ENCODE measurements at regions not wholly inside any gene's neighbourhood (a gene's known extent, or its start where the extent isn't known, plus 50 kb on each side); places are given as distances from the start of the nearest gene placed in this dataset.

DNA sequence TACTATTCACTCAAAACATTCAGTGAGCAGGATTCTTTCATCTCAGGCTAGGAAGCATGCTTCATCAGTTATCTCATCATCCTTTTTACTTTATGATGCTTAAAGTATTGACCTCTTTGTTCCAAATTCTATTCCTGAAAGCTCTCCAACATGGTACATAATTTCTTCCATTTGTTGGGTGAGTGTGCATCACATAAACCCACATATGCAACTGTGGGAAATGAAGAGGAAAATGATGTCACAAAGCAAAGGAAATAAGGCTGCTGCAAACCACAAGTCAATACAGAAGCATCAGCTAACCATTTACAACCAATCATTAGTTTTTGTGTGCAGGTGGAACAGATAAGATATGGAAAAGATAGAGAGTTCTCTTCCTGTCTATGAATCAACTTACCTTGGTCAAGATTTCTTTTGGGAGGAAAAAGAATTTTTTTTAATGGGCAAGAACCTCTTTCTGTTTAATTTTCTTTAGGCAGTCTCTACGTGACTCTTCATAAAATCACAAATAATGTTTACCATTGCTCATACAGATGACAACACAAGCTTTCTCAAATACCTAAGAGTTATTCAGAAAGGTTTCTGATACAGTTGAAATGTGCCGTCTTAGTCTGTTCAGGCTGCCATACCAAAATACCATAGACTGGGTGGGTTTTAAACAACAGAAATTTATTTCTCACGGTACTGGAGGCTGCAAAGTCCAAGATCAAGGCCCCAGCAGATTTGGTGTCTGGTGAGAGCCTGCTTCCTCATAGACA, 259.9 kb downstream of the ADGRG6 start:
- no peak for DNase-seq (ENCODE audit: low spot score)

DNA sequence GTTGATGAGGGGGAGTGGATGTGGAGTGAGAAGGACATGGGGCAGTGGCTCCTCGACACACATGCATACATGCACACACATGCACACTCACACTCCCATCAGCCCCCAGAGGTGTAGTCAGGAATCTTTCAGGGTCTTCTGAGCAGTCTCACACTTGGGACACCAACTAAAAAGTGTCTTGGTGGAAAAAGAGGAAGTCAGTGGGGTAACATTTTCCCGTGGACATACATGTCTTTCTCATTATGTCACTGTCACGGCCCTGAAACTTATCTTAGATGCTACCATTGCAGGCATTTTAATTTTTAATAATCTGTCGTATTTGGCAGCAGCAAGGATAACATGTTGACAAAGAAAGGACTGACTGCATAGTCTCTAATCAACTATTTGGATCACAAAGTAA, 261.1 kb downstream of the ADGRG6 start:
- DNase-seq (ENCODE audit: low spot score), result no peak

DNA sequence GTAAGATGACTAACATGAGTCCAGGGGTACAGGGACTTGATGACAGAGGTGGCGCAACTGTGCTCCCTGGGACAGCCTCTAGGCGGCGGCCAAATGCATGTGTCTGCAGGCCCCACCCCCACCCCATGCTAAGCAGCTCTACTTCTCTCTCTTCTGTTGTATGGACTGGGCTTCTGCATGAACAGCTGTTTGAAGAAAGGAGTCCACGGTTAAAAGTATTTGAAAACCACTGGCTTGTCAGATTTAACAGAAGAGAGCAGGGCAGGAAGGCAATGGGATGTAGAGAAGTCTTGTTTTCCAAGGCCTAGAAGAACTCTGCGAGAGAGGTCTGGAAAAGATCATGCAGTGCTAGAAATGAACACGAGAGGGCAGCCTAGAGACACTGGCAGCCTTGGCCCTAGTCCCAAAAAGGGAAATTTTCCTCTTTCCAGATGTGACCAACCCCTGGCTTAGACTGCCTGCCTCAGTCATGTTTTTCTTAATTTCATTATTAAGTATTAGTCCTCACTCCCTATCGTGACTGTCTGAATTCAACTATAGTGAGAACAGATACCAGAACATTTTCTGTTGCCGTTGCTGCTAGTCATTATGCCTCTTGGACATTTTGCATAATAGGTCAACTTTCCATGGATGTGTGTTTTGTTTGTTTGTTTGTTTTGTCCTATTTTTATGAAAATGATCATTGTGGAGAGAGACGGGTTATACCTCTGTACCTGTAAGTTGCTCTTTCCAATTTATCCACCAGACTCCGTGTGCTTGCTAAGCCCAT, 265.0 kb downstream of the ADGRG6 start:
- peak; percentile 66 for DNase-seq (ENCODE audit: low spot score)

DNA sequence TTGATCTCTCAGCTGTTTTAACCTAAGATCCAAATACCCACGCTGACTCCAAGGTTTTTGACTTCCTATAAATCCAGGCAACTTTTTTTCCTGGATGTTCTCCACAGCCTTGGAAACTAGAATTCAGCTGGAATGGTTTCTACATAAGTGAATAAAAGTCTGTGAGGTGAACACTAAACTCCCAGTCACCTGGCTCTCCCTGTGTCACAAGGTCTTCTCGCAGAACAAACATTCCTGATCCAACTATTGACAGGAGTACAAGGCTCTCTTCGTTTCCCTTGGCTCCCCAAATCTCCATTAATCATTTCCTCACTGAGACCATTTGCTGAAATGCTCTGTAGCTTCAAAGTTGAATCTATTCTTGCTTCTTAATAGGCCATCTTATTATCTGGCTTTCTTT, 265.7 kb downstream of the ADGRG6 start:
- DNase-seq (ENCODE audit: low spot score), result no peak

DNA sequence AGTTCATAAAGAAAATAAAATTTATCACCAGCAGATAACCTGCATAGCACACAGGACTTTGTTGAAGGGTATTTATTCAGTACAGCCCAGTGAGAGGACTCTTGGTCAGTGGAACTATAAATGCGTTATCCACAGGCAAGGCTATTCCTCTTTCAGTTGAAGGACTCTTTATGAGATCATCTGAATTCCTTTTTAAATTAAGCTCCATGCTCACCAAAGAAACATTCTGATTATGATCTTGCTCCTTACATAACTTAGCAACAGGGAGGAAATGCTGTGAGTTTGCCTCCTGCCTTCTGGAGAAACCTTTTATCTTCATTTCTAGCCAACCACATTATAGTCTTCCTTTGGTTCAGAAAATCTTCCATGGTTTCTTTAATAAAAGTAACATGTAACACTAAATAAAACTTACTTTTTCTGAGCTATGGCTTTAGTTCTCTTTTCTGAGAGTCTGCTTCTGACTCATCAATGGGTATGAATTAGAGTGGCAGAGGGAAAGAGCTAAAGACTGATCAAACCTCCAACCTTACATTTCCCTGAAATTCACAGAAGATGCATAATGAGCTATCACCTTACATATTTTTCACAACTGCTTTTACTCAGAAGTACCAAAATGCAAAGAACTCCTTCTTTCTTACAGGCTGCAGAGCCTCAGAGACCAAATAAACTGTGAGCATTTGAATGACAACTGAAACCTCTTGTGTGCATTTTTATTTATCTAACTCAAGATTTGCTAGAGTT, 267.2 kb downstream of the ADGRG6 start:
- peak; percentile 59 for DNase-seq (ENCODE audit: low spot score)

DNA sequence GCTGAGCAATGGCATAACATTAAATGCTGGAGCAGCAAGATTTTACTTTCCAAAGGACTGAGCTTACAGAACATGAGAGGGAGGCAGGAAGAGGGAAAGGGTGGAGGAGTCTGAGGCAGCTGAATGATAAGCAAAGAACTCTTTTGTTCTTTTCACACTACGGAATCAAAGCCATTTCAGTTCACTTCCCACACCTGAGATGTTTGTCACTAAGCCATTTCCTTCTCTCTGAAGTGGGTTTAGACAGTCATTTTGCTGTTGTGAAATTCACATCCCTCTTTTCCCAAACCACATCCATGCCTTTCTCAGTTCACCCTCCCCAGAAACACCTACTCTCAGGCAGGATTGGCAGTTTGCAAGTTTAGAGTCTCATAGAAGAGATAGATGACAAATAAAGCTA, 267.9 kb downstream of the ADGRG6 start:
- DNase-seq (ENCODE audit: low spot score), result peak; percentile 40

DNA sequence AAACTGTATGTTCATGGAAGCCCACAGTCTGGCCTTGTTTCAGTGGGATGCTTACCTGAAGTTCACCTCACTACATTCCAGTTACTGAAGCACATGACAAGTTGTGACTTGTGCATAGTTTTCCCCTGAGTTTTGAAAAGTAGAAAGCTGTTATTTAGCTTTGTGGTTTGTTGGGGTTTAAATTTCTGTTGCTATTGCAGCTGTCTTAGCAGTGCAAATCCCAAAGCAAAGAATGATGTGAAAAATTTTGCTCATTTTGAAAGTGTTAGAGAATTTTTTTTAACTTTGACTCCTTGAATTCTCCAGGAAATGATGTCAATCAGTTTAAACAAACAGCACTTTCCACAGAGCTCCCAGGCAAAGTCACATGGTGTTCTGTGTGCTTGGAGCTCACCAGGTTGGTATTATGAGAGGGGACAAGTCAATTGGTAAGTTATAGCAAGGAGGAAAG, 268.4 kb downstream of the ADGRG6 start:
- peak; percentile 27 for DNase-seq (ENCODE audit: low spot score)

DNA sequence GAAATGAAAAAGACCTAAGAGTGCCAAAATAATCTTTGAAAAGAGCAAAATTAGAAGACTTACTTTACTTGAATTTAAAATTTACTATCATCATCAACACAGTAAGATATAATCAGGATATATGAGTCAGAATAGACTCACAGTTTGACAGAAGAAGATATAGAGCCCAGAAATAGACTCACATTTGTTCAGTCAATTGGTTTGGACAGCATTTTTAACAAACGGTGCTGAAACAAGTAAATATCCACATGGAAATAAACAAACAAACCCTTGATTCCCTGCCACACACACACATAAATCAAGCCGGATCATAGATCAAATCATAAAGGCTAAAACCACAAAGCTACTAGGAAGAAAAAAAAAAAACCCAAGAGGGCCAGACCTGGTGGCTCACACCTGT, 291.1 kb downstream of the ADGRG6 start:
- no peak for DNase-seq (ENCODE audit: low spot score)

DNA sequence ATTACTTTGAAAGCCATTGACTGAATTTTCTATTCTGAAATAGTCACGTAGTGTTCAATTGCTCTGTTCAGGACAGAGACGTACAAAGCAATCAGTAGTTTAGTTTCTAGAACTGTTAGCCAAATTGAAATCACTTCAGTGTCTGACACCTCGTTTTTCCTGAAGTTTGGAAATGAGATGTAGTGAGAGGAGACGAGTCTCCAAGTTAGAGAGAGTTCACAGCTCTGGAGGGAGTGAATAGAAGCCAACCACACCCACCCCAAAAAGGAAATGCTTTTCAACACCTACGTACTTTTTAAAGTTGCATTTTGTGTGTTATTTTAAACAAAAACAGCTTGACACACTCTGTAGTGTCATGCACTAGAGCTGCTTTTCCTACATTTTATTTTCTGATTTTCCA, 296.0 kb downstream of the ADGRG6 start:
- no peak for DNase-seq (ENCODE audit: low spot score)

DNA sequence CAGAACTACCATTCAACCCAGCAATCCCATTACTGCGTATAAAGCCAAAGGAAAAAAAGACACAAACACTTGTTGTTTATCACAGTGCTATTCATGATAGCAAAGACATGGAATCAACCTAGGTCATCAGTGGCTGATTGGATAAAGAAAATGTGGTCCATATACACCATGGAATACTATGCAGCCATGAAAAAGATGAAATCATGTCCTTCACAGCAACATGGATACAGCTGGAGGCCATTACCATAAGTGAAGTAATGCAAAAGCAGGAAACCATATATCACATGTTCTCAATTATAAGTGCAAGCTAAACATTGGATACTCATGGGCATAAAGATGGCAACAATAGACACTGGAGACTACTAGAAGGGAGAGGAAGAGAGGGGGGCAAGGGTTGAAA, 299.6 kb downstream of the ADGRG6 start:
- no peak for DNase-seq (ENCODE audit: low spot score)

DNA sequence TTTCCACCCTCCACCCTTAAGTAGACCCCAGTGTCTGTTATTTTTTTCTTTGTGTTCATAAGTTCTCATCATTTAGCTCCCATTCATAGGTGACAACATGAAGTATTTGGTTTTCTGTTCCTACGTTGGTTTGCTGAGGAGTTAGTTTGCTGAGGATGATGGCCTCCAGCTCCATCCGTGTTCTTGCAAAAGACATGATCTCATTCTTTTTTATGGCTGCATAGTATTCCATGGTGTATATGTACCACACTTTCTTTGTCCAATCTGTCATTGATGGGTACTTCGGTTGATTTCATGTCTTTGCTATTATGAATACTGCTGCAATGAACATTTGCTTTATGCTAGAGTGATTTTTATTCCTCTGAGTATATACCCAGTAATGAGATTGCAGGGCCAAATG, 301.2 kb downstream of the ADGRG6 start:
- DNase-seq (ENCODE audit: low spot score), result no peak

DNA sequence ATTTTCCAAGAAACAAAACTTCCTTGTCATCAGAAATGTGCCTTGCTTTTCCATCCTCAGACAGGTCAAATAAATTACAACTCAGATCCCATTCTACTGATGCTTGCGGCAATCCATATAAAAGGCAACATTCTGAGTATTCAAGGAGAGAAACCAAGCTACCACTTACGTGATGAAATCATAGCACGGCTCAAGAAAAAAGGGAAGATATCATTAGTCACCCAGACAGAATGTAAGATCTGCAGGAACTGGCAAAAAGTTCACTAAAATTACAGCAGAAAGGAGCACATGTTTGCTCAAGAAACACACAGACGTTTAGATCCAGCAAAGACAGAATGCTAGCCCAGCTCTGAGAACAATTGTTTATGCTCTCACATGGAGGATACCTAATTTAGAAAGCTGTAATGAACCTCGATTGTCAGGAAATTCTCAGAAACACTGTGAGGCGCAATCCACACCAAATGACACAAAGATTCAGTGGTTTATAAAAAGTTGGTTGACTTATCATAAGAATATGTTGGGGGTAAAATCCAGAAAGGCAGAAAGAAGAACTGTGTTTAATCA, 304.2 kb downstream of the ADGRG6 start:
- DNase-seq (ENCODE audit: low spot score), result no peak

DNA sequence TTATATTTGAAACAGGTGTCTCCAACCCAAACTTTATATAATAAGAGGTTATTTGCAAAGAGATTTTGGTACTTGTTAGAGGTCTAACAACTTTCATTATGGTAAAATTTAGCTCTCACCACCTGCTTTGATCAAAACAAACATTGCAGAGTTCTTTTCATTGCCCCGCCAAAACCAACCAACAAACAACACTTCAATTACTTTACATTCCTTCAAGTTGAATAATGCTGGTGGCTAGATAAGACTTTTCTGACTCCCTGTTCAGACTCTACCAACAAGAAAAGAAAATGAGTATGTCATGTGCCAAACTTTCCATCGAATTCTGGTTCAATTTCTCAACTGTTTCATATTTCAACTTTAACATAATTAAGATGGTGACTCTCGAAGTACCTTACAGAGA, 311.1 kb downstream of the ADGRG6 start:
- no peak for DNase-seq (ENCODE audit: low spot score)

DNA sequence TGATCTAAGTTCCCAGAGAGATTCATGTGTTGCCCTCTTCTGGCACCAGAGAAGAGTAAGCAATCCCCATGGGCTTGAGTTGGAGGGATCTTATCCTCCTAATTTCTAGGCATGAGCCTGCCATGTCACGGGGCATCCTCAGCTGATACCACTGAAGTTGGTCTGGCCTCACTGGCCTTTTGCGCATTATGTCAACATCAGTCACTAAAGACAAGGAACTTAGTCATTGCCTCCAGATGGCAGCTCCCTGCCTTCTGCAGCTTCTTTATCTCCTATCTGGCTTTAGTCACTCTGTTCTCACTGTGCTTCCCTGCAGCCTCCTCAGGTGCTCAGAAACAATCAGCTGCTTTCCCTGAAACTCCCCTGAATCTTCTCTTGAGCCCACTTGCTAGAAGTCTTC, 312.2 kb downstream of the ADGRG6 start:
- DNase-seq (ENCODE audit: low spot score), result no peak

DNA sequence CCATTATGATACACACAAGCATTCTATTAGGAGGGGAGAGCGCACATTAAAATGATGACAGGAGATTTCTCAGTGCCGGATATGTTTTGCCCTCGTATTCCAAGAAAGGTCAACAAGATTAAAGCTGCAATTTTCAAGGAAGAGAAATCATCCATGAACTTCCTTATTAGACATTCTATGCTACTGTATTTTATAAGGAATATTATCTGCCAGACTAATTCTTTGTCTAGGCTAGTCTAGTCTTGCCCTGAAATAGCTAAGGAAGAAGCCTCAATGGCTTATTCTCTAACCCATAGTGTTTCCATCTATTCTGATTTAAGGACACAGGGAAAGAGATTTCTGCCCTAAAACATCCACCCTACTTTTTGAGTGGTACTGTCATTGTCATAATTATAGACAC, 315.4 kb downstream of the ADGRG6 start:
- no peak for DNase-seq (ENCODE audit: low spot score)

DNA sequence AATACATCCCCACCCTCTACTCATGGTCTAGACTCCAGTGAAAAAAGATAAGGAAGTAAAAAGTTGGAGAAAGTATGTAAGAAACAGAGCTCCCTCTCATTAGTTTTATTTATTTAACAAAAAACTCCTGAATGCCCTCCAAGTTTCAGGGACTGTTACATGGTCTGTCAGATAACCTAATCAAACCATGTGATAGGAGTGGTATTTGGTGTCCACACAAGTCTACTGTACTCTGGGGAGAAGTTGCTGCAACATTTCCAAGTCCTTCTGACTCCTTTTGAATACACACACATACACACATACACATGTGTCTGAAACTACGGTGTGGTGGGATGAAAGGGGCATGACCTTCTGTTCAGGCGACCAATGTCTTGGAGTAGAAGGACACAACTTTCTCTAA, 320.0 kb downstream of the ADGRG6 start:
- DNase-seq (ENCODE audit: low spot score), result no peak

DNA sequence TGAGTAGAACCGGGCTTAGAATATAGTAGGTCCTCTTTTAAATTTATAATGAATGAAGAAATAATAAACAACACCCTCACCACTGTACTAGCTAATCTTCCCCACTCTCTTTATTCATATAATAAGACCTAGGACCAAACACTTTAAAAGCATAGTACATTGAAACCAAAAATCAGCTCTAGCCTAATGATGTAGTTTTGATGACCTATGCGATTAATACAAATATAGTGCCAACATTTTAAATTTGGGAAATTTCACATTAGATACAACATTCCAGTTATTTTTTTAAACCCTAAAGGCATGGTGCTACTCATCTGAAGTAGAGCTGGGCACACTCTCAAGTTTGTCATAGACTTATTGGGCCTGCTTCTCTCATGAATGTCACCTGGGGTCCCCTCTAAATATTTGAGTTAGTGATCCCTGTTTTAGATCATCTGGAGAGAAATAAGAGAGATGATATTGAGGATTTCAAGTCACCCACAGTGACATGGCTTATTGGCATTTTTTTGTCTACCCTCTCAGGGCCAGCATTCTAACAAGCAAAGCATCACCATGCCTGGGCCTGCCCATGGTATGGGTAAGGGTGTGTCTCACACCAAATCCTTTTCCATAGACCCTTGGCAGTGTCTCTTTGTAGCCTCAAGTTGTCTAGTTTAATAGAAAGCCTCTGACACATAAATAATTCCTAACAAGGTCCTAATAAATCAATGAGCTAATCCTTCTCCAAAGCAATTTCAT, 319.8 kb downstream of the HIVEP2 start:
- no peak for DNase-seq (ENCODE audit: low spot score)

DNA sequence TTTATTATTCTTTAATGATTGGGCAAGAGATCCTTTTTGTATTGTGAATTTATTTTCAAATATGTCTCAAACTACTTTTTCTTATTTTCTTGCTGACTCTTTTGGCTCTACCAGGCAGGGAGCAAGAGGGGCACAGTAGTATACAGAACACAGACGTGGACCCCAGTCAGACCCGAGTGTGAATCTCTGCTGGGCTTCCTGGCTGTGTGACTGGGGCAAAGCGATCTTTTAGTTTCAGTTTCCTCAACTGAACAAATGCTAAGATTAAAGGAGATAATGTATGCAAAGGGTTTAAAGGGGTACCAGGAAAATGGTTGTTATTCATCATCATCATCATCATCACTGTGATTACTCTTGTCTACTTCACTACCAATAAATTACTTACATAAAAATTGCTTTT, 317.5 kb downstream of the HIVEP2 start:
- no peak for DNase-seq (ENCODE audit: low spot score)

DNA sequence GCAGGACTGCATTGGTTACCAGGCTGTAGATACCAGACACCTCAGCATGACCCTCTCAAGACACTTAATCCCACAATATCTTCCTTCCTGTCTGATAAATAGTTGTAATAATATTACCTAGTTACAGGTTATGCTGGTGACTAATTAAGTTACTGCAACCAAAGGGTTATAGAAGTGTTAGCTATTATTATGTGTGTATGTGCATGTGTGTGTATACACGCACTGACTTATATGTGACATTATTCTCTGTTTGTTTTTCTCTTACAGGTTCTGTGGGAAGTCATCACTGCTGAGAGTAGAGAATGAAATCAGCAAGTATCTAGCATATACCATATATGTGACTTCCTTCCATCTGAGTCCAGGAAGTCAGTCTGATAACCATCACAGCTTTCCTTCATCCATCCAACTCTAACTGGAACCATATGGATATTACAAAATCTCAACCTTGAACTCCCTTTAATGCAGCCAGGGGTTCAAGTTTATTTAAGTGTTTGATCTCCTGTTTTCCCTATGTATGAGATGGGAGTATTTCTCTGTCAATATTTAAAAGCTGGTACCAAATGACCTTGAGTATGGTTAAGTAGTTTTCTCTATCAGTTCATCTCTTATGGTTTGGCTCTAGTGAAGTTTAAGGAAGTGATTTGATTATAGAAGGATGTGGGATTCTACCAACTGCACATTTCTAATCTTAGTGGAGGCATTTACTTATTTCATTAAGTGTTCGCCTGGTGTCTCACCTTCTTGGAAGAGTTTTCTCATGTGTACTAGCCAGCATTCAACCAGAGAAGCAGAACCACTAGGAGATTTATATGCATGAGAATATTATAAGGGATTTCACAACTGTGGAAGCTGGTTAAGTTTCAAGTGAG, 313.2 kb downstream of the HIVEP2 start:
- DNase-seq (ENCODE audit: low spot score), result no peak

DNA sequence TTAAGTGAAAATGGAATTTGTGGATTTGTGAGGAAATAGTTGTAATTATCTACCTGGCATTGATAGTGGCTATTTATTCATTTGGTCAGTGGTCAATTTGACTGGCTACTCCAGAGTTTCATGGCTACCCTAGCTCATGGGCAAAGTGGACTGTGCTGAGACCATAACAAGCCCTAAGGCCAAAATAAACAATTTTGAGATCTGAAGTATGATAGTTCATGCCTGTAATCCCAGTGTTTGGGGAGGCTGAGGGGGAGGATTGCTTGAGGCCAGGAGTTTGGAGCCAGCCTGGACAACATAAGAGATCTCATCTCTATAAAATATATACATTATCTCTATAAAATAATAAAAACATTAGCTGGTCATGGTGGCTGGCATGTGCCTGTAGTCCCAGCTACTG, 311.7 kb downstream of the HIVEP2 start:
- no peak for DNase-seq (ENCODE audit: low spot score)

DNA sequence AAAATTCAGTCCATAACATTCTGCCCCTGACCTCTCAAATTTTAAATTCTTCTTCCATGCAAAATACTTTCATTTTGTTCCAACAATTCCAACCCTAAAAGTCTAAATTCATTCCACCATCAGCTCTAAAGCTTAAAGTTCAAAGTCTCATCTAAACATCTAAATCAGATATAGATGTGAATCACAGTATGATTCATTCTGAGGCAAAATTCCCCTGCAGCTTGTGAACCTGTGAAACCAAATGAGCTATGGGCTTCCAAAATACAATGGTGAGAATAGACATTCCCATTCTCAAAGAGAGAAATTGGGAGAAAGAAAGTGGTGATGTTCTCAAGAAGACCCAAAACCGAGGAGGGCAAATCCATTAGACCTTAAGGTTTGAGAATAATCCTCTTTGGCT, 309.8 kb downstream of the HIVEP2 start:
- DNase-seq (ENCODE audit: low spot score), result no peak

Data from activated CD4-positive, alpha-beta T cell treated with anti-CD3 and anti-CD28 coated beads, Interleukin-2, Interleukin-4, amounts not matched to agents 100 ng/mL and 50 ng/mL, durations not matched to agents 16 hours and 8 hours (primary cell).